Cardiac muscle cell (in vitro differentiated cells and primary cell): ENCODE measurements at regions not wholly inside any gene's neighbourhood (a gene's known extent, or its start where the extent isn't known, plus 50 kb on each side); places are given as distances from the start of the nearest gene placed in this dataset.

ENCODE experiments used
- DNase-seq, 2 donors: peaks; one replicate each; pipeline versions ENCODE4 v3.0.0 to v3.0.0-alpha.2; 2010 to 2017; ENCODE audit warnings: low read depth in 1 of 2, low spot score in 1 of 2
- H3K27ac ChIP-seq: fragments of 200-600 bp; sonication (generic); 2 replicates; pipeline ENCODE4 v1.5.1; 2016
- H3K27me3 ChIP-seq: fragments of 200-600 bp; sonication (generic); 2 replicates; pipeline ENCODE4 v1.6.0; 2016; ENCODE audit warnings: control low read depth
- H3K36me3 ChIP-seq: fragments of 200-600 bp; sonication (generic); 2 replicates; pipeline ENCODE4 v1.5.1; 2016; ENCODE audit warnings: control low read depth
- H3K4me1 ChIP-seq: fragments of 200-600 bp; sonication (generic); 2 replicates; pipeline ENCODE4 v1.8.1; 2017; ENCODE audit warnings: low read depth, mild to moderate bottlenecking, mixed run types
- H3K4me3 ChIP-seq: fragments of 200-600 bp; sonication (generic); 2 replicates; pipeline ENCODE4 v1.5.1; 2016; ENCODE audit warnings: mild to moderate bottlenecking
- H3K9me3 ChIP-seq: fragments of 200-600 bp; sonication (generic); 2 replicates; pipeline ENCODE4 v1.5.1; 2017; ENCODE audit warnings: low read depth, mild to moderate bottlenecking, control low read depth
- TF ChIP-seq, protein P1 (sequence below): IDR thresholded peaks from 2 replicates; pipeline ENCODE4 v1.5.1; 2012; ENCODE audit warnings: low read depth, mild to moderate bottlenecking, low read length

DNA sequence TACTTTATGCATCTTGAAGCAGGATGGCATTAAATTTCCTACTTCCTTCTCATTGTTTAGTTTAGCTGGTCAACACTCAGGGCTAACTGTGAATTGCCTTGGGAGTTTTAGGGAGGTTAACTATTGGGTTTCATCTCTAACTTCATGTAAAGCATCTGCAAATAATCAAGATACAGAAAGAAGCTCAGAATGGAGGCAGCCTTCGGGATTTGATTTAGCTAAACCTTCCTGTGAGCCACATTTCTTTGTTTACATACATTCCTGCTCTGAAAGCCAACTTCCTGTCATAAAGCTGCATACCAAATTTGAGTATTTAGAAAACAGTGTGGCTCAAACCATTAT, 131.7 kb upstream of the PCDH18 start:
- no peaks in the 10 kb centered on the region for H3K27me3 ChIP-seq
- no peak overlapping the region for H3K27ac ChIP-seq
- TF ChIP-seq, protein P1, sequence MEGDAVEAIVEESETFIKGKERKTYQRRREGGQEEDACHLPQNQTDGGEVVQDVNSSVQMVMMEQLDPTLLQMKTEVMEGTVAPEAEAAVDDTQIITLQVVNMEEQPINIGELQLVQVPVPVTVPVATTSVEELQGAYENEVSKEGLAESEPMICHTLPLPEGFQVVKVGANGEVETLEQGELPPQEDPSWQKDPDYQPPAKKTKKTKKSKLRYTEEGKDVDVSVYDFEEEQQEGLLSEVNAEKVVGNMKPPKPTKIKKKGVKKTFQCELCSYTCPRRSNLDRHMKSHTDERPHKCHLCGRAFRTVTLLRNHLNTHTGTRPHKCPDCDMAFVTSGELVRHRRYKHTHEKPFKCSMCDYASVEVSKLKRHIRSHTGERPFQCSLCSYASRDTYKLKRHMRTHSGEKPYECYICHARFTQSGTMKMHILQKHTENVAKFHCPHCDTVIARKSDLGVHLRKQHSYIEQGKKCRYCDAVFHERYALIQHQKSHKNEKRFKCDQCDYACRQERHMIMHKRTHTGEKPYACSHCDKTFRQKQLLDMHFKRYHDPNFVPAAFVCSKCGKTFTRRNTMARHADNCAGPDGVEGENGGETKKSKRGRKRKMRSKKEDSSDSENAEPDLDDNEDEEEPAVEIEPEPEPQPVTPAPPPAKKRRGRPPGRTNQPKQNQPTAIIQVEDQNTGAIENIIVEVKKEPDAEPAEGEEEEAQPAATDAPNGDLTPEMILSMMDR: no peak
- peaks cover 5% of the 10 kb centered on the region for H3K4me1 ChIP-seq
- no peak overlapping the region for H3K4me3 ChIP-seq
- no peaks in the 10 kb centered on the region for H3K36me3 ChIP-seq
- peak in 1 of 2 donors; percentile 73 for DNase-seq
- H3K9me3 ChIP-seq: no peaks in the 10 kb centered on the region

DNA sequence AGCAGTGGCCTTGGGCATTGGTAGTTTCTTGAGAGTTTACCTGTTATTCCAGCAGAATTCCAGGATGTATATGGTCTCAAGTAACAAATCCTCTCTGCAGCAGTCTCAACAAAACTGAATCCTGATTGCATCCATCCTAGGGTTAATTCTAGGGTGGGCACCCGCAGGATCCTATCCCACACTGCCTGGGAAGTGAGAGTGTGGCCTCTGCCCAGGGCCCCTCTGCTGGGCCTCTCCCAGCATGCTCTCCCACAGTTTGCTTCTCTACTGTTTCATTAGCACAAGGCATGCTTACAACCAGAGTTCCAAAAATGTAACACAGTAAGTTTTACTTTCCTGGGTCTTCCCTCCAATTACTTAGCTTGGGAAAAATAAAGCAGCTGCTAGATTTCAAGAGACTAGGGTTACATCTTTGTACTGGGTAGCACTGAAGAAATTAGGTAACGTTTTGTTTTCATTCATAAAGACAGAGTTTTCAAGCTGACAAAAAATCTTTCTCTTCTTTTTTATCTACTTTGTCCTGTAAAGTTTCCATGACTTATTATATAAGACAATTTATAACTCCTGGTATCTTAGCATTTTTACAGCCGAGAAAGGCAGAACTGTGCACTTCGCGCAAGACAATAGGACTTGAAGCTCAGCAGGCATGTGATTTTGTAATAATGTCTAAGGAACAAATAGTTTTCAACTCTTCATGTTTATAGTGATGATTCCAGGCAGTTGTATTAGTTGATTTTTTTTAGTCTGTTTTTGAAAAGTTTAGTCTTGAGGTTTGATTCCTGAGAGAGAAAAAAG, 131.2 kb upstream of the PCDH18 start:
- H3K4me1 ChIP-seq: peaks cover 5% of the 10 kb centered on the region
- no peaks in the 10 kb centered on the region for H3K36me3 ChIP-seq
- peak in 1 of 2 donors; percentile 45 for DNase-seq
- H3K27ac ChIP-seq: no peak overlapping the region
- no peaks in the 10 kb centered on the region for H3K27me3 ChIP-seq
- H3K9me3 ChIP-seq: no peaks in the 10 kb centered on the region
- no peak overlapping the region for H3K4me3 ChIP-seq
- TF ChIP-seq, protein P1: no peak

DNA sequence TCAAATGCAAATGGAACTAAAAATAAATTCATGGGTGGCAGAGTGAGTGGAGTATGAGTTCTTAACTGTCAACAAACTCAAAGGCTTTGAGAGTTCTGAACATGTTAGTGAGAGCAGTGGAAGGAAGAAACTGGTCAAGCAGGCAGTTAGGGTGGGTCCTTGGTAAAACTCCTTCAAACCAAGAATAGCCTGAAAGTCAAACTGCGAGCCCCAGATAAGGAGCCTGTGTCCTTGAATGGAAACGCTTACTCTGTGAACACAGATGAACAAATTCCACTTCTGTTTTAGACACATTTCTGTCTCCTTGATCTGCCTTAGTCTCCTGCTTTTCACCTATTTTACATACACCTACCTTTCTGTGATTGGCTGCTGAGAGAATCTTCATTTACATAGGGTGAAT, 129.4 kb upstream of the PCDH18 start:
- H3K4me3 ChIP-seq: no peak overlapping the region
- peaks cover 5% of the 10 kb centered on the region for H3K4me1 ChIP-seq
- no peaks in the 10 kb centered on the region for H3K36me3 ChIP-seq
- no peaks in the 10 kb centered on the region for H3K27me3 ChIP-seq
- no peaks in the 10 kb centered on the region for H3K9me3 ChIP-seq
- no peak for DNase-seq
- H3K27ac ChIP-seq: no peak overlapping the region
- TF ChIP-seq, protein P1: no peak

DNA sequence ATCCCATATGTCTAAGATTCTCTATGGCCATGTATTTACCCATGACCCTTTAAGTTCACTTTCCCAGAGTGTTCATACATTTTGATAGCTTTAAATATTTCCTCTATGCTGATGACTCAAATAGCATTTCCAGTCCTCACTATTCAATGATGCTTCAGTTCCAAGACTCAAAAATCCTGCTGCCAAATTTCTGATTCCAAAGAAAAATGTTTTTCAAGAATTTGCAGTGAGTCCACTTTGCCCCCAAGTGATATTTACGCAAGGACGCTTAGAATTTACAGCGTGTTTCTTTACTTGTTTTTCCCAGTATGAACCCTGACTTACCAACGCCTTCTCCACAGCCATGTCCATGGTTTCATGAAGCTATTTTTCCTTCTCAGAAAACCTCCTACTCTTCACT, 127.9 kb upstream of the PCDH18 start:
- no peak for DNase-seq
- Histone ChIP-seq H3K36me3 (no peaks in the 10 kb centered on the region), H3K4me3 (no peak overlapping the region), H3K27ac (no peak overlapping the region), H3K27me3 (no peaks in the 10 kb centered on the region), H3K9me3 (no peaks in the 10 kb centered on the region), H3K4me1 (peaks cover 5% of the 10 kb centered on the region)
- TF ChIP-seq, protein P1: no peak

DNA sequence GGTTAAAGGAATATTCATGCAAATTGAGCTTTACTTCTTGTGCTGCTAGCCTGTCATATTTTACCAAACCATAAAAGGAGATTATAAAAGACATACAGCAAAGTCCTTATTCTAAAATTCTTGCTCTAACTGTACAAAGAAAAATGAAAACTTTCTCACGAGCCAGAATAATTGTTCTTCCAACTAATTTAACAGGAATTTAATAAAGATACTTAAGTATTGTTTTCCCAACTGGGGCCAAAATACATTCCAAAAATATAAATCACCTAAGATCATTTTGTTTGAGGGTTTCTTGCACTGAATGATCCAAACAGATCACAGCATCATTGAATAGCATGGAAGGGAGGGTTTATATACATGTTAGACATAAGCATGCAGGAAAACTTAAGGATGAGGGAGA, 127.1 kb upstream of the PCDH18 start:
- no peaks in the 10 kb centered on the region for H3K9me3 ChIP-seq
- DNase-seq: no peak
- H3K4me1 ChIP-seq: peaks cover 5% of the 10 kb centered on the region
- H3K27ac ChIP-seq: no peak overlapping the region
- no peaks in the 10 kb centered on the region for H3K36me3 ChIP-seq
- H3K4me3 ChIP-seq: no peak overlapping the region
- TF ChIP-seq, protein P1: no peak
- H3K27me3 ChIP-seq: no peaks in the 10 kb centered on the region
